Activated CD4-positive, alpha-beta T cell treated with anti-CD3 and anti-CD28 coated beads for 36 hours (primary cell): ENCODE measurements at regions not wholly inside any gene's neighbourhood (a gene's known extent, or its start where the extent isn't known, plus 50 kb on each side); places are given as distances from the start of the nearest gene placed in this dataset.

Source experiments
- ATAC-seq: fragments of 200-7000 bp; cut with Tn5 transposase; one replicate; pipeline ENCODE4 v1.10.0; 2021; ENCODE audit warnings: mild to moderate bottlenecking, moderate library complexity
- CTCF ChIA-PET: fragments of 350-600 bp; sonication (Branson Sonifier 250); formaldehyde crosslinking; loops from one replicate; lab custom pipeline; 2021; ENCODE audit warnings: antibody characterized with exemption; lab: Charles Lee
- POLR2A ChIA-PET: fragments of 350-600 bp; sonication (Branson Sonifier 250); formaldehyde crosslinking; loops from one replicate; lab custom pipeline; 2021; ENCODE audit warnings: antibody characterized with exemption, inconsistent platforms; lab: Charles Lee
- DNase-seq: peaks from one replicate; pipeline ENCODE4 v3.0.0-alpha.2; 2020
- H3K27ac Mint-ChIP-seq: one replicate; pipeline ENCODE4 v1.8.0; 2021; ENCODE audit warnings: mixed read lengths
- H3K27me3 Mint-ChIP-seq: one replicate; pipeline ENCODE4 v1.8.0; 2021; ENCODE audit warnings: mixed read lengths
- H3K36me3 Mint-ChIP-seq: one replicate; pipeline ENCODE4 v1.8.0; 2021; ENCODE audit warnings: low read depth, mixed read lengths
- H3K4me1 Mint-ChIP-seq: one replicate; pipeline ENCODE4 v1.8.0; 2021; ENCODE audit warnings: mixed read lengths
- H3K4me3 Mint-ChIP-seq: one replicate; pipeline ENCODE4 v1.8.0; 2021; ENCODE audit warnings: mild to moderate bottlenecking, moderate library complexity, mixed read lengths
- H3K9me3 Mint-ChIP-seq: one replicate; pipeline ENCODE4 v1.8.0; 2021; ENCODE audit warnings: low read depth, mixed read lengths
- intact Hi-C, 2 experiments: fragments of 100-400 bp; cut with DNase I in 1 of 2; cut with micrococcal nuclease in 1 of 2; formaldehyde crosslinking; loops; one replicate each; pipeline versions ENCODE4 v1.14.2 to v1.15.1; 2022 to 2024; cut with DNase I, micrococcal nuclease

GRCh38 chr7:10266976-10267375, 706.7 kb upstream of the PHF14 start:
- Mint-ChIP-seq H3K4me1 (no peaks in the 10 kb centered on the region), H3K27me3 (no peaks in the 10 kb centered on the region), H3K4me3 (no peak overlapping the region), H3K9me3 (peaks cover 13% of the 10 kb centered on the region), H3K27ac (no peak overlapping the region), H3K36me3 (no peaks in the 10 kb centered on the region)
- intact Hi-C loops: no loop called here
- no peak for DNase-seq
- ChIA-PET POLR2A (no interaction called here), CTCF (no interaction called here)
- no peak for ATAC-seq

GRCh38 chr7:10268034-10268433, 705.6 kb upstream of the PHF14 start:
- H3K4me3 Mint-ChIP-seq: no peak overlapping the region
- H3K36me3 Mint-ChIP-seq: no peaks in the 10 kb centered on the region
- H3K27ac Mint-ChIP-seq: no peak overlapping the region
- CTCF ChIA-PET: no interaction called here
- no peak for DNase-seq
- H3K9me3 Mint-ChIP-seq: peaks cover 9% of the 10 kb centered on the region
- H3K4me1 Mint-ChIP-seq: no peaks in the 10 kb centered on the region
- H3K27me3 Mint-ChIP-seq: no peaks in the 10 kb centered on the region
- intact Hi-C loops: no loop called here
- no peak for ATAC-seq
- POLR2A ChIA-PET: no interaction called here

GRCh38 chr7:10282909-10283308, 690.8 kb upstream of the PHF14 start:
- Mint-ChIP-seq H3K27me3 (no peaks in the 10 kb centered on the region), H3K4me3 (no peak overlapping the region), H3K27ac (no peak overlapping the region), H3K9me3 (peaks cover 5% of the 10 kb centered on the region), H3K4me1 (no peaks in the 10 kb centered on the region), H3K36me3 (no peaks in the 10 kb centered on the region)
- intact Hi-C loops: no loop called here
- POLR2A ChIA-PET: no interaction called here
- DNase-seq: no peak
- CTCF ChIA-PET: no interaction called here
- ATAC-seq: no peak

GRCh38 chr7:10284001-10284400, 689.7 kb upstream of the PHF14 start:
- ChIA-PET POLR2A (no interaction called here), CTCF (no interaction called here)
- H3K27me3 Mint-ChIP-seq: no peaks in the 10 kb centered on the region
- intact Hi-C loops: no loop called here
- ATAC-seq (no peak), DNase-seq (no peak)
- H3K4me1 Mint-ChIP-seq: no peaks in the 10 kb centered on the region
- no peaks in the 10 kb centered on the region for H3K36me3 Mint-ChIP-seq
- no peak overlapping the region for H3K4me3 Mint-ChIP-seq
- H3K9me3 Mint-ChIP-seq: peaks cover 5% of the 10 kb centered on the region
- no peak overlapping the region for H3K27ac Mint-ChIP-seq

- POLR2A ChIA-PET: no interaction called here
- no peak overlapping the region for H3K4me3 Mint-ChIP-seq
These were observed 674.3 kb upstream of the PHF14 start for GRCh38 chr7:10299384-10299783.

GRCh38 chr7:10300577-10300976, 673.1 kb upstream of the PHF14 start:
- no peak overlapping the region for H3K4me3 Mint-ChIP-seq
- peaks cover 5% of the 10 kb centered on the region for H3K9me3 Mint-ChIP-seq
- ChIA-PET CTCF (no interaction called here), POLR2A (no interaction called here)
- H3K27ac Mint-ChIP-seq: no peak overlapping the region
- intact Hi-C loops: no loop called here
- H3K36me3 Mint-ChIP-seq: no peaks in the 10 kb centered on the region
- no peaks in the 10 kb centered on the region for H3K4me1 Mint-ChIP-seq
- no peaks in the 10 kb centered on the region for H3K27me3 Mint-ChIP-seq
- DNase-seq: no peak
- ATAC-seq: no peak

More at GRCh38 chr7:10299384-10299783, 674.3 kb upstream of the PHF14 start:
- Mint-ChIP-seq H3K27ac (no peak overlapping the region), H3K36me3 (no peaks in the 10 kb centered on the region), H3K27me3 (no peaks in the 10 kb centered on the region), H3K9me3 (peaks cover 5% of the 10 kb centered on the region), H3K4me1 (no peaks in the 10 kb centered on the region)
- no peak for ATAC-seq
- CTCF ChIA-PET: no interaction called here
- intact Hi-C loops: no loop called here
- DNase-seq: no peak

- no peak overlapping the region for H3K27ac Mint-ChIP-seq
- CTCF ChIA-PET: no interaction called here
- H3K36me3 Mint-ChIP-seq: no peaks in the 10 kb centered on the region
- no peaks in the 10 kb centered on the region for H3K27me3 Mint-ChIP-seq
- no peak overlapping the region for H3K4me3 Mint-ChIP-seq
- no peaks in the 10 kb centered on the region for H3K4me1 Mint-ChIP-seq
- ATAC-seq (no peak), DNase-seq (no peak)
- intact Hi-C loops: no loop called here
- H3K9me3 Mint-ChIP-seq: no peaks in the 10 kb centered on the region
- POLR2A ChIA-PET: no interaction called here
These were observed 665.4 kb upstream of the PHF14 start for GRCh38 chr7:10308276-10308675.

GRCh38 chr7:10312942-10313341, 660.7 kb upstream of the PHF14 start:
- ChIA-PET CTCF (no interaction called here), POLR2A (no interaction called here)
- intact Hi-C loops: no loop called here
- H3K36me3 Mint-ChIP-seq: no peaks in the 10 kb centered on the region
- no peak overlapping the region for H3K27ac Mint-ChIP-seq
- no peak overlapping the region for H3K4me3 Mint-ChIP-seq
- ATAC-seq: no peak
- no peaks in the 10 kb centered on the region for H3K4me1 Mint-ChIP-seq
- H3K9me3 Mint-ChIP-seq: peaks cover 4% of the 10 kb centered on the region
- DNase-seq: no peak
- no peaks in the 10 kb centered on the region for H3K27me3 Mint-ChIP-seq

GRCh38 chr7:10315881-10316280, 657.8 kb upstream of the PHF14 start:
- POLR2A ChIA-PET: no interaction called here

GRCh38 chr7:10316488-10316887, 657.2 kb upstream of the PHF14 start:
- H3K36me3 Mint-ChIP-seq: no peaks in the 10 kb centered on the region
- ChIA-PET POLR2A (no interaction called here), CTCF (no interaction called here)
- intact Hi-C loops: no loop called here
- no peaks in the 10 kb centered on the region for H3K4me1 Mint-ChIP-seq
- no peak overlapping the region for H3K4me3 Mint-ChIP-seq
- peaks cover 9% of the 10 kb centered on the region for H3K9me3 Mint-ChIP-seq
- DNase-seq: no peak
- H3K27me3 Mint-ChIP-seq: no peaks in the 10 kb centered on the region
- no peak overlapping the region for H3K27ac Mint-ChIP-seq
- no peak for ATAC-seq

More at GRCh38 chr7:10315881-10316280, 657.8 kb upstream of the PHF14 start:
- Mint-ChIP-seq H3K9me3 (peaks cover 9% of the 10 kb centered on the region), H3K27me3 (no peaks in the 10 kb centered on the region), H3K4me3 (no peak overlapping the region), H3K36me3 (no peaks in the 10 kb centered on the region), H3K27ac (no peak overlapping the region), H3K4me1 (no peaks in the 10 kb centered on the region)
- intact Hi-C loops: no loop called here
- DNase-seq (no peak), ATAC-seq (no peak)
- CTCF ChIA-PET: no interaction called here

- Mint-ChIP-seq H3K27ac (no peak overlapping the region), H3K4me3 (no peak overlapping the region), H3K36me3 (no peaks in the 10 kb centered on the region), H3K9me3 (no peaks in the 10 kb centered on the region), H3K27me3 (no peaks in the 10 kb centered on the region), H3K4me1 (no peaks in the 10 kb centered on the region)
- CTCF ChIA-PET: no interaction called here
- DNase-seq: no peak
- ATAC-seq: no peak
- POLR2A ChIA-PET: no interaction called here
- intact Hi-C loops: no loop called here
These were observed 648.3 kb upstream of the PHF14 start for GRCh38 chr7:10325395-10325794.

GRCh38 chr7:10343108-10343507, 630.6 kb upstream of the PHF14 start:
- intact Hi-C loops: no loop called here
- Mint-ChIP-seq H3K36me3 (no peaks in the 10 kb centered on the region), H3K9me3 (no peaks in the 10 kb centered on the region), H3K4me1 (no peaks in the 10 kb centered on the region), H3K27ac (no peak overlapping the region), H3K4me3 (no peak overlapping the region), H3K27me3 (no peaks in the 10 kb centered on the region)
- DNase-seq (no peak), ATAC-seq (no peak)
- ChIA-PET POLR2A (no interaction called here), CTCF (no interaction called here)

GRCh38 chr7:10346032-10346431, 627.6 kb upstream of the PHF14 start:
- no peak overlapping the region for H3K27ac Mint-ChIP-seq
- DNase-seq (no peak), ATAC-seq (no peak)
- H3K4me1 Mint-ChIP-seq: no peaks in the 10 kb centered on the region
- H3K27me3 Mint-ChIP-seq: no peaks in the 10 kb centered on the region
- POLR2A ChIA-PET: no interaction called here
- H3K36me3 Mint-ChIP-seq: no peaks in the 10 kb centered on the region
- no peaks in the 10 kb centered on the region for H3K9me3 Mint-ChIP-seq
- intact Hi-C loops: no loop called here
- CTCF ChIA-PET: no interaction called here
- no peak overlapping the region for H3K4me3 Mint-ChIP-seq
